Stimulated activated CD4-positive, alpha-beta T cell treated with anti-CD3 and anti-CD28 coated beads, Interleukin-1b, Interleukin-23, amount 100 ng/mL, for 4 hours (primary cell): ENCODE measurements at regions not wholly inside any gene's neighbourhood (a gene's known extent, or its start where the extent isn't known, plus 50 kb on each side); places are given as distances from the start of the nearest gene placed in this dataset.

Experiments
- DNase-seq, 2 donors: peaks; one replicate each; pipeline ENCODE4 v3.0.0-alpha.2; 2020; ENCODE audit warnings: low read depth in 2 of 2

- no peak for DNase-seq
Observed at GRCh38 chr16:85971902-85972638, 73.1 kb downstream of the IRF8 start.

DNA sequence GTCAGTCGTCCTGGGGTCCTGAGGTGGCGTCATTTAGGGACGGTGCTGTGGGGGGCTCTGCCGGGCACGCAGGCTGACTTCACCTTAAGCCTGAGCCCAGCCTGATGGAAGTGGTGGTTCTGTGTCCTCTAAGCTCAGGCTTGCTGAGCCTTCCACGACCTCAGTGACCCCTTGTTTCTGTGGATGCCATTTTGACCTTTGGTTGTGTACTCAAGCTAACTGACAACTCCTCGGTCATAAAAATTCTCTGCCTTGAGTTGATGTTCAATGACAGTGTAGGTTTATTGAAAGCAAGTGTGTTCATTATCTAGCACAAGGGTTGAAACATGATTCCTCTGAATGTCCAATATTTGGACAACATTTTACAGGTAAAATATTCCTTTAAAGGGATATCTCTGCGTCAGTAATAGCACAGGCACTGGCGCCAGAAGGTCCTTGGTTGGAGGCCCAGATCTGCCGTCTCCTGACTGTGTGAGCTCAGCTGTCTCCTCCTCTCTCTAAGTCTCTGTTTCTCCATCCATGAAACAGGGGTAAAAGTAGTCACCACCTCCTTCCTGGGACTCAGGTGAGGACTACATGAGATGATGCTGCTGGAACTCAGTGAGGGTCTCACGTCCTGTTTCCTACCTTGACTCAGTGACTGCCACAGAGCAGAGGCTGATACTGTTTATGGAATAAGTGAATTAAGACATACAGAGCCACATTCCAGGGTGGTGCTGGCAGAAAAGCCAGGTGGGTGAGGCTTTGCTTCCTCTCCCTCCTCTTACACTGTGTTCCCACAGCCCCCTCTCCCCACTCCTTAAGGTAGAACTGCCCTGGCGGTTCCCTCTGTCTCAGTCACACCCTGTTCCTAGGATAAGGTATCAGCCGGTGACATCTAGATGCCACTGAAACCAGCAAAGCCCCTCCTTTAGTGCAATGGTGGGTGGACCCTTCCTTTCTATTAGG is 75.7 kb downstream of the IRF8 start:
- no peak for DNase-seq

GRCh38 chr16:85975451-85975981 is 76.6 kb downstream of the IRF8 start:
- no peak for DNase-seq

GRCh38 chr16:85978291-85978775 is 79.4 kb downstream of the IRF8 start:
- DNase-seq = no peak

- DNase-seq = no peak
Observed at GRCh38 chr16:85978976-85979375, 80.0 kb downstream of the IRF8 start.

DNA sequence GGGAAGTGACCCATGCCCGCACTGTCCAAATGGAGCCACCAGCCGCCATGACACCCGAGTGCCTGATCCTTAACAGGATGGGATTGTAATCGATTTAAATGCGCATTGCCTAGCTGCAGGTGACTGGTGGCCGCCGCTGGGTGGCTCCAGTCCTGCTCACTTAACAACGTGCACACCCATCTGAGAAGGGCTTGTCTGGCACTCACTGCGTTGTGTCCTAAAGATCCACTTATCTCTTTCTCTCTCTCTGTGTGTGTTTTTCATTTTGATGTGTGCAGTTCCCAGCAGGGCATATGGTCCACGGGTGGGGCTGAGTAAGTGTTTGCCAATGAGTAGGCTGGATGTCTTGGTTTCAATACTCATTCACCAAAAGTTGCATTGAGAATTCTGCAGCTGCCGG is 80.6 kb downstream of the IRF8 start:
- no peak for DNase-seq

- no peak for DNase-seq
Observed at GRCh38 chr16:85980686-85981085, 81.7 kb downstream of the IRF8 start.

DNA sequence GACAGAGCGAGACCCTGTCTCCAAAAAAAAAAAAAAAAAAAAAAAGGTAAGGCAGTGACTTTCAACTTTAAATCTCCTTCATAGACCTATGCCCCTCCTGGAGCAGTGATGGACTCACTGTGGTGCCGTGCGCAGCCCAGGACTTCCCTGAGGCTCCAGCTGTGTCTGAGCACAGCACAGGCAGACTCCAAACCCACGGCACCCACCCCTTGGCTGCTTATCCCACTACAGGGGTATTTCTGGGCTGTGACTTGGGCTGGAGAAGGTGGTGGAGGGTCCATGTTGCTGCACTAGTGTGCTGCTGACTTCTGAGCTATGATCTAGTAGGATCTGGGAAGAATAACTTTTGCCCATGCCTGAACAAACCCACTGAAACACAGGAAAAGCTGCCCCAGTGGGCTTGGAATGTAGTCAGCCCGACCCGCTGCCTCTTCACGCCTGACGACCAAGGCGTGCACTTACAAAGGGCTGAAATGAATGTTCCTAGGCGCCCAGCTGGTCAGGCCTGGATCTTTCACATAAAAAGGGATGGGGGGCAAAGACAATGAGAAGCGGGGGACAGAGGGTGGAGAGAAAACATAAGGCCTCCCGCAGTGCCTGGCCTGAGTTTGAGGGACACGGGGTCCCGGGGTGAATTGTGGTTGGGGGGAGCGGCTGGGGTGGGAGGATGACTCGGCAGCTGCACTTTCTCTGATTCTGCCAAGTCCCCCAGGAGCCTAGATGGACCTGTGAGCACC is 83.0 kb downstream of the IRF8 start:
- DNase-seq = no peak

GRCh38 chr16:85982563-85982939 is 83.6 kb downstream of the IRF8 start:
- no peak for DNase-seq

- no peak for DNase-seq
Observed at GRCh38 chr16:85983064-85983463, 84.1 kb downstream of the IRF8 start.

DNA sequence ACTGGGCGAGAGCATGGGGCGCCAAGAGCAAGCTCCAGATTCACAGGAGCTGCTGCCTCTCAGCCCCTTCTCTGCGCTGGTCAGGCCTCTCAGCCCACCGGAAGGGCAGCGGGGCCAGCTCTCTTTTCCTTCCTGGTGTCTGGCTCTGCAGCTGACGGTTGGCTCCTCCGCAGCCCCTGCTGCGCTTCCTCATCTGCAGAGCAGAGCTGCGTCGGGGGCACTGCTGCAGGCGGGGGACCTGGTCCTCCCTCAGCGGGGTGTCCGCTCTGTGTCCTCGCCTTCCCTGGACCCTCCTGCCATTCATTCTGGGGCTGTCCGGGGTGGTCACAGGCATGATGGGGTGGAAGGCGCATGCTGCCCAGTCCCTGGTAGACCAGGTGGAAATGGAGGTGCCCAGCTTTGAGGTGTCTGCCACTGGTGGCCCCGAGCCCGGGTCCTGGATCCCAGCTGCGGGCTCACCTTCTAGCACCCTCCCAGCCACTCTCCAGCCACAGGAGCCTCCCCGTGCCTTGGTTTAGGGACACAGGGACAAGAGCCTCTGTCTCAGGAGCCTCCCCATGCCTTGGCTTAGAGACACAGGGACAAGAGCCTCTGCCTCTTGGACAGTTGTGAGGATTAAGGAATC is 84.8 kb downstream of the IRF8 start:
- no peak for DNase-seq

DNA sequence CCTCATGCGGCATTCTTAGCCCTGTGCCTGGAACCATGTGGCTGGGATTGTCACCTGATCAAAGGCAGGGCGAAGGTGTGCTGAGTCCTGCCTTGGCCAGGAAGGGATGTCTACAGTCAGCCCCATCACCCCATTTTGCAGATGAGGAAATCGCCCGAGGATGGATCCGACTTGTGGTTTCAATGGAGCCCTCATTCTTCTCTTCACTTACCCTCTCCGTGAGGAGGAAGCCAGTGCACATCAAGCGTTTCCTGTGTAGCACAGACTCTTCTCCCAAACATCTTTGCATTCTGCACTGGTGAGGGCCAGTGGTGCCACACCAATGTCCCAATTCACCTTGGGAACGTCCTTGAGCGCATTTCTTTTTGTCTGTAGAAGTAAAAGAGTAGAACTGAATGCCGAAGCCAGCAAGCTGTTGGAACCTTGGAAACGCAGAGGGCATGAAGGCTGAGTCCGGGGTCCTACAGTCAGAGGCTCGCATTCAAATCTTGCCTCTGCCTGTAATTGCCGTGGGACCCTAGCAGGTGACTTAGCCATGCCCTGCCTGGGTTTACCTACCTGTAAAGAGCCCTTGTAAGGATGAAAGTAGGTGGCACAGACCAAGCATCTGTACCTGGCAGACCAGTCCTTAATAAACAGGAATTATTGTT is 85.4 kb downstream of the IRF8 start:
- DNase-seq = no peak

DNA sequence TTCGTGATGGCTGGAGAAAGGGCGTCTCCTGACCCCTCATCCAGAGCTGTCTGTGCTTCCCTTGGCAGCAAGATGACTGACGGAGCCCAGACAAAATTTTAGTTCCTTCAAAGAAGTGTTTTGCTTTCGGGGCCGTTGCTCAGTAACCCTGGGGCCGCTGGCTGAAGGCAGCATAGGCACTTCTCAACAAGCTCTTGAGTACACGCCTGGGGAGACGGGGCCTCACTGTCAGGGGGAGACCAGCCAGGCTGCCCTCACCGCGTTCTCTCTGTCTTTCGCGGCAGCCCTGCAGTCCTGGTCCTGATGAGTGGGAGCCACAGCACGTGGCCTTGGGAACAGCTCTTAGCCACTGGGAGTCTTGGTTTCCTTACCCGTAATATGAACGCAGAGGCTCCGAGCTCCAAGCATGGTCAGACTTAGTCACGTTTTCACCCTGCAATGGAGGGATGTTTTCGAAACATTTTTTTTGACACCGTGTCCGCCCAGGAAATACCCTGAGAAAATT is 86.0 kb downstream of the IRF8 start:
- DNase-seq = no peak

DNA sequence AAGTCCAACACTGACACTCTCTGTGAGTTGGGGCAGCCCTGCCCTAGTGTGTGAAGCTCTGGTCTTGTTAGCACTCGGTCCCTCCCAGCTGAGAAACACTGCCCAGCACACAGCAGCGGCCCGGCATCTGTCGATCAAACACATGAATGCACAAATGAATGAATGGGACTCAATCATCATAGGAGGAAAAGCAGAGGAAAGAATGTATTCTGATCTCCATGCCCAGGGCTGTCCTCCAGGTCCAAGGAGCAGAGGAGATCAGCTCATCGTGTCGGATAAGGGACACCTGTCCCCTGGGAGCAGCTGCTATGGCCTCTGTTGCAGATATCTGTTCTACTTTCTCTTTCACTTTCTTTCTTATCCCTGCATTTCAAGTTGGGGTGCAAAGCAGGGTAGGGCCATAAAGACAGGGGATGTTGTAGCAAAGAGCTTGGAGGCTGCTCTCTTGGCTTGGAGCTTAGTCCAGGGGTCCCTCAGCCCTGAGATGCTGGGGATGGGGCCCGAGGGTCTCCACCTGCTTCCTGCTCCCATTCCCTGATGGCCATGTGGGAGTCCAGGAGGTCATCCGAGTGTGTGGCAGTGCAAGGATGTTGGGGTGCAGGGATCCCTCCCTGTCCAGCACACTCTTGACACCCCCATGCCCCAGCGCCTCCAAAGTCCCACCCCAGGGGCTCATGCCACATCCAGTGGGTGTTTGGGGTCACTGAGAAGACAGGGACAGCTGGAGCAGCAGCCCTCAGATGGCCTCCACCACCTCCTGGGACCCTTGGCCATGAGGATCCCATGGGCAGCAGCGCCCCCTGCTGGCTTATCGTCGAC is 88.2 kb downstream of the IRF8 start:
- peak; percentile 49 to 62 for DNase-seq

GRCh38 chr16:85987750-85988078 is 88.8 kb downstream of the IRF8 start:
- no peak for DNase-seq

GRCh38 chr16:85988306-85988705 is 89.3 kb downstream of the IRF8 start:
- DNase-seq = no peak

DNA sequence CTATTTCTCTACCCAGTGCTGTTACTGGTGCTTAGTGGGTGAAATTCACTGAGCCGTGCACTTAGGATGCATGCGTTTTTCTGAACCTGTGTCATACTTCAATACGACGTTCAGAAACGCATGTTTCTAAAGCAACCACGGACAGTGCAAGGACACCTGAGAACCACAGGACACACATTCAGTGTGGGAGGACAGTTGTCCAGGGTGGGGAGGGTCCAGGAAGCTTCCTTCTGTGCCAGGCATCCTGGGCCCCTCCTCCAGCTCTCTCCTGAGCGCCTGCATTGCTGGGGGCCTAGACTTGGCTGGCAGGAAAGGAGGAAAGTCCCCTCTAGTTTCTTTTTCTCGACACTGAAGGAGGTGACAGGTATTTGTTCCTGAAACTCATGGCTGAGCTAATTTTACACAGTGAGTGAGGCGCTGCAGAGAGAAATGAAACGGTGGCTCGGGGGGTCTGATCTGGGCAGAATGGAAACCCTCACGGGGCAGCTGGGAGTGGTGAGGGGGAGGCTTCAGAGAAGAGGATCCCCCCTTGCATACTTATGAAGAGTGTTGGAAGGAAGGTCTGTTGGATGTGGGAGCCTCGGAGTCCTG is 89.9 kb downstream of the IRF8 start:
- peak in 1 of 2 donors; percentile 36 for DNase-seq

- DNase-seq = no peak
Observed at GRCh38 chr16:85989376-85989775, 90.4 kb downstream of the IRF8 start.

DNA sequence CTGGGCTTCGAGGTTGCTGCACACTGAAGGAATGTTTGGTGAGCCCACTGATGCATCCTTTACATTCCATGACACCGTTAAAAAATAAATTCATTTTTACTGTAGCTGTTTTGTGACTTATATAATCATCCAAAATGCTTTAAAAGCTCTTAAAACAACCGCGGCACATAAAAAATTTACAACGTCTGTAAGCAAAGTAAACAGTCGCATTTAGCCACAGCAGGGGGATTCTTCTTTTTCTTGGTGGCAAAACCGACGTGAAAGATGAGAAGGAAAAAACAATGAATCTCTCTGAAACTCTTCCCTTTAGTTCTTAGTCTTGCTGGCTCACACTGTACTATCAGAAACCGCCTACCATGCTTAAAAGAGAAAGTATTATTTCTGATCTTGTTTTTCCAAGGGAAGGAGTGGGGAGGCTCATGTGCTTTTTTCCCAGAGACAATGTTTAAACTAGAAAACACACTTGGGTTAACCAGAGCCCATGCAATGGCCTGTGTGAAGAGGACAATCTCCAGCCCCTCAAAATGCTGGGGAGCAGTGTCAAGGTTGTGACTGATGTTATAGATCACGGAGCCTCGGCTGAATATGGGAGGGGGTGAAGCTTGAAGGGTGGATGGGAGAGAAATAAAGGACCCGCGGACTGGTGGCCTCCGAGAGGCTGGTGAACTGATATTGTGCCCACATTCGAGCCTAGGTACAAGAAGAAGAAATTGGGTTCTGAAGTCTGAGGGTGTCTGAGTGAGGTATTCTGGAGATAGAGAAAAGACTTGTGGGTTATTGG is 91.1 kb downstream of the IRF8 start:
- DNase-seq = no peak
